Stimulated activated CD4-positive, alpha-beta T cell treated with anti-CD3 and anti-CD28 coated beads, Interleukin-2, amount 100 ng/mL, for 24 hours (primary cell): ENCODE measurements at regions not wholly inside any gene's neighbourhood (a gene's known extent, or its start where the extent isn't known, plus 50 kb on each side); places are given as distances from the start of the nearest gene placed in this dataset.

Experiments
- DNase-seq, 2 donors: peaks; one replicate each; pipeline ENCODE4 v3.0.0-alpha.2; 2020

- no peak for DNase-seq
These were observed 244.3 kb downstream of the FAM76B start for GRCh38 chr11:95545116-95545875.

- no peak for DNase-seq
These were observed 245.3 kb downstream of the FAM76B start for GRCh38 chr11:95544095-95544856.

- no peak for DNase-seq
These were observed 246.6 kb downstream of the FAM76B start for GRCh38 chr11:95542868-95543551.

DNA sequence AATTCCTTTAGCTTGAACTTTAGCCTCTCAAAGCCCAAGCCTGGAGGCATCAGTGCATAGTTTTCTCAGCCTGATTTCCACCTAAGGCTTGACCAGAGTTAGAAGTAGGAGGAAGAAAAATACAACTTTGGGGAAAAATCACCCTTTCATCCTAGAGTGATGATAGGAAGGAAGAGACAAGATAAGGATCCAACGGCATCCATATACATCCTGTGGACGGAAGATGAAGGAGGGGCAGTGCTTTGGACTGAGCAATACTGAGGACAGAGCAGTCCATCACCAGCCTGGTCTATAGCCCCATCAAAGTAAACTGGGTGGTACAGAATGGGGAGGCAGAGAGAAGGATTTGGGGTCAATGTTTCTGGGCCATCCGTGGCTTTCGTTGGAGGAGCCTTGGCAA is 247.9 kb downstream of the FAM76B start:
- DNase-seq = no peak

DNA sequence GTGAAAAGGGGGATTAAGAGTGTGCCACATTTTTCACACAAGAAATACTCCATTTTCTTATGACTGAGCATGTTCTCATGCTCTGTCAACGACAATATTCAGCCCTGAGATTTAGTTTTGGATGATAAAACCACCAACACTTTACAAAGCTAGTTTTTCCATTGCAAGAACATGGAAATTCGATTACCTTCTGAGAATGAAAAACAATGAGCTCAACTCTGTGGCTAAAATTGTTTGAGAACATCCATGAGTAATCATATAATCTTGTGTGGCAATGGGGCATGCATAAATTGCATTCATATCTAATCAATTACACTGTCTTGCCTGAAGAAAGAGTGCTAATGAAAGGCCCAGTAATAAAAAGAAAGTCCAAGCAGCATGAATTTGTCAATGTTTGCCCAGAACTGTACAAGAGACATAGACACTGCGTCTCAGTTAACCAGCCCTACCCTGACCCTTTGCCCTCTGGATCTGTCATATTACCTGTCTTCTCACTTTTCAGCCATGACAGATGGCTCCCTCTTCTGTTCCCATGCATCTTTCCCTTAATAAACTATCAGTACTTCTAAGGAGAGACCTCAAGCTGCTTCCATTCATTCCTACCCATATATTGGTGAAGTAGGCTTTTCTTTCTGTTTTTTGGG is 253.4 kb downstream of the FAM76B start:
- no peak for DNase-seq

GRCh38 chr11:95534809-95535208 is 254.8 kb downstream of the FAM76B start:
- DNase-seq = no peak

- DNase-seq = no peak
These were observed 255.4 kb downstream of the FAM76B start for GRCh38 chr11:95534226-95534625.

GRCh38 chr11:95531116-95531515 is 258.5 kb downstream of the FAM76B start:
- DNase-seq = no peak

DNA sequence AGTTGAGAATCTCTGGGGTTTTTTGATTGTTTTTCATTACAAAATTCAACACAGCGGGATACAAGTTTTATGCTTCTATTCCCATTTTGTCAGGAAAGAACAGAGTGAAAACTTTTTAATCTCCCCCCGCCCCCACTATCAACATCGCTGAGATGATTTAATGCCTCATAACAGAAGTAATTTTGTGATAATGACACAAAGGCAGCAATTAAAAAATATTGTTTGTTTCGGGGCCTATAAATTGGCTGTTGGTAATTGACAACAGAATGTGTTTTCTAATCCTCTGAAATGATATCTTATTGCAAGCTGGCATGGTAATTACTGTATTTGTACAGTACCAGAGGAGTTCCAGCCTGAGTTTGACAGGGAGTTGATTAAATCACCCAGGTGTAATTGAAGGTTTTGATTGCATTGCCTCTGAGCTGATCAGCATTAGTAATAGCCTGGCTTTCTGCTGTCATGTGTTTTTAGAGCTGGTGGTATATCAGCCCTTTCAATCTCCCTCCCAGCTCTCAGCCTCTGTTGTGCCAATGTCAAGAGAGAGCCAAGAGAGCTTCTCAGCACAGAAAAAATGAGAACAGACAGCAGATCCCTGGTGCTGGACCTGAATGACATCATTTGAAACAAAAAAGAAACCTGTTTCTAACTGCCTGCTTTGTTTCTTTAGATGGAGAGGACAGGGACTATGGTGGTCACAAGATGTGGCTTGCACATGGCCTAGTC is 265.1 kb downstream of the FAM76B start:
- no peak for DNase-seq

DNA sequence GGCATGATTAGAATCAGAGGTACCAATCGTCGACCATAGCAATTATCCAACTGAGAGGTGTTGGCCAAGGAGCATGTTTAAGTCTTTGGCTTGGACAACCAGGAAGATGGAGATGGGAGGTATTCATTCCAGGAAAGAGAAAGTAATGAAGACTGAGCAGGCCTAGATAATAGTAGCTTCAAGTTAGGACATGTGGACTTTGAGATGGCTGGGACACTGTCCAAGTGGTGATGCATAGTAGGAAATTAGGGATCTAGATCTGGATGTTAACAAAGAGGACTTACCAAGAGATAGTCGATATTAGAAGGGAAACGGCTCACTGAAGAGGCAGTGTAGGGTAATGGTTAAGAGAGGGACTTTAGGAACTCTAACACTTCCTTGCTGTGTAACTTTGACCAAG is 266.7 kb downstream of the FAM76B start:
- DNase-seq = no peak

DNA sequence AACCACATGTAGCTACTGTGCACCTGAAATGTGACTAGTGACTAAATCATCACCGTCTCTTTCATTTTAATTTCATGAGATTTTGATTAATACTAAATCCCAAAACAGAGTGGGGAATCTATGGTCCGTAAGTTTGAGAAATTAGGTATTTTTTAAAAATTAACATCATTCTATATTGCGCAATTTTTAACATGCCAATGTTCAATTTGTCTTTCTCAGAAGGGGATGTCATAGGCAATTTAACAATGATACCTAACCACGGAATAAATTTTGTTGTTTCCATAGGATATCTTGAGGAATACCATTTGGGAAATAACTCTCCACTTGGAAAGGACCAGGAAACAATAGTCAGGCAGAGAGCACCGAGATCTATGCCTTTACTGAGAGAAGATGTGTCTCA is 267.7 kb downstream of the FAM76B start:
- DNase-seq = no peak

GRCh38 chr11:95521133-95521542 is 268.4 kb downstream of the FAM76B start:
- no peak for DNase-seq

DNA sequence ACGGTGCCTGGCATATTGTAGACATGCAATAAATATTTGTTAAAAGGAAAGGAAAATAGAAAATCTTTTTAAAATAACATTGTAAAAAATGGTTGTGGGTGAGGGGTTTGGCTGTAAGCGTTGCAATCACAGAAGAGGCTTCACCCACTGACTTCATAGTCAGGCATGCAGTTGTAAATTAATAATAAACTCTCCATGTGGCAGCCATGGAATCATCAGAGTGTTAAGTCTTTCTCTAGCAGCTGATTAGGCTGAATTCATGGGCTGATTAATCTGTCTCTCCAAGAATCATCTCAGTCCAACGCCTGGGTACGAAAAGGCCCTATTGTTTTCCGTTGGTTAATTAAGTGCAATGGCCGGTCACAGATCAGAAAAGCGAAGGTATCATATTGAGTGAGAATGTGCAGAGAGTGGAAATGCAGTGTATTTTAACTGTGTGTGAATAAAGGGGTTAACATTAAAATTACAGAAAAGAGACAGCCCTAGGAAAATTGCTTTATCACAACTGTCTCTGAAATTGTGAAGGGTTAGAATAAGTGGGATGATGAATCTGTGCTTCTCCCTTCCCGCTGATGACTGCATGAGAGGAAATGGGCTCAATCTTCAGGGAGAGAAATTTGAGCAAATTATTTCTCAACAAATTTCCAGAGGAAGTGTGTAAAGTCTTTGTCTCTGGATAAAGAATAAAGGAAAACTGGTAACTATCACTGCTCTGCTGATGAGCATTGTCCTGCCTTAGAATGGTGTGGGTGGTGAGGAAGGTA is 269.0 kb downstream of the FAM76B start:
- no peak for DNase-seq

DNA sequence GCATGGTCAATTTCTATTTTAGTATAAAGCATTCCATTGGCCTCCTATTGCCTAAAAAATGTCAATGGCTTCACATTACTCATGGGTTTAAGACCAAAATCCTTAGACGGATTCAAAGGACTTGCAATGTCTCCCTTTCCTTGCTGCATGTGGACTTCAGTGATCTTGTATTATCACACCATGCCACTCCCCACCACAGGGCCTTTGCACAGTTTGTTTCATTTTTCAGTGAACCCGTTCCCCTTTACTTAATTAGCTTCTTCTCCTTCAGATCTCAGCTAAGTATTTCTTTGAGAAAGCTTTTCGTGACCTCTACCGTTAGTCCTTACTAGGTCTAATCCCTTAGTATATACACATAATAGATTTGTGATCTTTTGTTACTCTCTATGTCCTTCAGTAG is 269.7 kb downstream of the FAM76B start:
- DNase-seq = no peak

DNA sequence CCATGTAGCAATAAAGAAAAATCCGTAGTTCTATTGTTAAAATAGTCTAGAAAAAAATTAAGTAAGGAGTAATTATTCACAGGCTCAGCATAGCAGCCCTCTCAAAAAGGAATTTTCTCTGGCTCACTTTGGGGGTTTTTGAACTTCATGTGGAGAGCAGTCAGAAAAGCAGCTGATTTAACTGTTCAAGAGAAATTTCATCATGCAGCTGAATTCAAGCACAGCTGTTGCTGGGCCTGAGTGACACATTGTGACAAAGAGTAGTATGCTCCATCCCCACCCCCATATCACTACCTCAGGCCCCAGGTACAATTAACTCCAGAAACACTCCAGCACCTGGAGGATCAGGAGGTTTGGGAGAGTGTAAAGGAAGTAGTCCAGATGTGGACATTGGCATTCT is 272.1 kb downstream of the FAM76B start:
- no peak for DNase-seq

DNA sequence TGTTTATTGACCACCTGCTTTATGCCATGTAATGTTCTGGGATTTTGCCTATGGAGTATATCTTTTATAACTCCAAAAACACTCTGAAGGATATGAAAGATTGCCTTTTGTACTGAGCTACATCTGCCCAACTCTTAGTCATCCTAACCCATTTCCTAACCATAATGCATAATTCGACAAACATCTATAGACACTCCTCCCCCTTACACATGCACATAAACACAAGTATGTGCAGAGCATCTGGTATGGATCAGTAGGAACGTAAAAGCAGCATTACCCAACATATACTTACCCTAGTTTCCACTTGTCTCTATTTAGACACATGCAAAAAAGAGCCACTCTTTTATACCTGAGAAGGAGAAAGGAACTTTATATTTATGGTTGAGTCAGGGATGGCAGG is 272.8 kb downstream of the FAM76B start:
- no peak for DNase-seq

DNA sequence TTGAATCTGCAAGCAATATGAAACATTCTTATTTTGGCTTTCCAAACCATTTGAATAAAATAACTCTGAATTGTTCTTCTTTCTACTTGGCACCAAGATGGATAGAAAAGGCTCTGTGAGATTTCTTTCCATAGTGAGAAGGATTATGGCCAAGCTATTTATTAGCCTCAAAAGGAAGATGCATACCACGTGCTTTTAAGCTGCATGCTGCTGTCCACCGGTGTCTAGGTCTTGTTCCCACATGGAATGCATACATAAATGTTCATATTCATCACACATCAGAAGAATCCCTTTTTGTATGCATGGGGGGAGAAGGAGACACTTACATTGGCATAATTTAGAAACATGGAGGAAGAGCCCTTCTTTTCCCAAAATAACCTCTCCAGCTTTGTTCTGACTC is 273.4 kb downstream of the FAM76B start:
- DNase-seq = no peak

DNA sequence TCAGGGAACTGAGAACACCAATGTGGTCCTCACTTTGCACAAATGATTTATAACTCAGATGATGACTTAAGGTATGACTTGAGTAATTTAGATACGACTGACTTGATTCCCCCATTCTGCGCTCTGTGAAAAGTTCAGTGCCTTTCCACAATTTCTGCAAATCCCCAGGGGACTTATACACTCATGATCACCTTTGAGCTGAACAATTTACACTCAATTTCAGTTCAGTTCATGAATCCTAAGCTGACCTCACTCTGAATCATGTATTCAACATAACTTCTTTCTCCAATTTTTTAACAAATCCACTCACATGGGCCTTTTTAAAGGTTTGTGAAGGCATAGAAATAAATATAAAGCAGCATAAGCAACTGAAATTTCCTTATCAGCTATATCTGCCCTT is 274.2 kb downstream of the FAM76B start:
- DNase-seq = no peak

GRCh38 chr11:95514416-95515110 is 275.0 kb downstream of the FAM76B start:
- DNase-seq = no peak

- DNase-seq = no peak
These were observed 276.9 kb downstream of the FAM76B start for GRCh38 chr11:95512682-95513081.

- no peak for DNase-seq
These were observed 277.4 kb downstream of the FAM76B start for GRCh38 chr11:95512177-95512576.
